Islet precursor cell (in vitro differentiated cells): ENCODE measurements at regions not wholly inside any gene's neighbourhood (a gene's known extent, or its start where the extent isn't known, plus 50 kb on each side); places are given as distances from the start of the nearest gene placed in this dataset.
A peak's percentile ranks its signal among the peaks of the same experiment; 100 is the strongest.
"Not testable (repeated sequence)": the region's sequence is repeated elsewhere in the genome, so short reads cannot be mapped to it uniquely, and the experiment has no call there.

ENCODE experiments used
- DNase-seq: peaks from one replicate; pipeline ENCODE4 v3.0.0-alpha.2; 2018

DNA sequence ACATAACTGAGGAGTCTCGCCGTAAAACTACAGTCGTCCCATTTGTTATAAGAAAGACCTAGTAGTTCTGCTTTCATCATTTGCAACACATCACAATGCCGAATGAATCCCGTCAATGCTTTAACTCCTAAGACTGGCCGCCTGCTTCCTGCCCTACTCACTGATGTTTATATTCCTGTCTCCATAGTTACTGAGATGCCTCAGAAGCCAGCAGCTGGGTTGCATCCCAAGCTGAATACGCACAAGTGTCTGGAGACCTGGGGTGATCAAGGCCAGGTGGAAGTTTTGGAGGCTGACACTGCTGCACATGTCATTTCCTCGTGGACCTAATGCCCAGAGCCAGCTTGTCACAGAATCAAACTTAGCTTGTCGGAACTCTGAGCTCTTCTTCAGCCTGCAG is 95.2 kb upstream of the UBE2E1 start:
- peak; percentile 82 for DNase-seq

DNA sequence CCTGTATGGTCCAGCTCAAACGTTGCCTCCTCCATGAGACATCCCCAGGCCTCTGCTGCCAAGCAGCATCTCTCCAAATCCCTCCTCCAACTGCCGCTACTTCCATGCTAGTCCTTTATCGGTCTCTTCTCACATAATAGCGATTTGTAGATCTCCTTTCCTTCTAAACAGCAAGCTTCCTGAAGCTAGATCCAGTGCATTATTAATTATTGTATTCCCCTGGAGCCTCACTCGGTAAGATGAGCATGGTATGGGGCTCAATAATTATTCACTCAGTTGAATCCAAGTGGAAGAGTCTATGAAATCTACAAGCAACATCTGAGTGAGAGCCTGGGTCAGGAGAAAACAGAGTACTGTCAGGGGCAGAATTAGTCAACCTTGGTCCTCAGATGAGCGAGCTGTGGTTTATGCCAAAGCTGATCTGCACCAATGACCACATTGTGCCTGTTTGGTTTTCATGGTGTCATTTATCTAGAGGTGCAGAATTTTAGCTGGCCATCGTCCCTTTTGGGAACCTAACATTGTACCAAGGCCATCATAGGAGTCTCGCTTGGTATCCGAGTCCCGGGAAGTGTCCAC is 93.8 kb upstream of the UBE2E1 start:
- no peak for DNase-seq

DNA sequence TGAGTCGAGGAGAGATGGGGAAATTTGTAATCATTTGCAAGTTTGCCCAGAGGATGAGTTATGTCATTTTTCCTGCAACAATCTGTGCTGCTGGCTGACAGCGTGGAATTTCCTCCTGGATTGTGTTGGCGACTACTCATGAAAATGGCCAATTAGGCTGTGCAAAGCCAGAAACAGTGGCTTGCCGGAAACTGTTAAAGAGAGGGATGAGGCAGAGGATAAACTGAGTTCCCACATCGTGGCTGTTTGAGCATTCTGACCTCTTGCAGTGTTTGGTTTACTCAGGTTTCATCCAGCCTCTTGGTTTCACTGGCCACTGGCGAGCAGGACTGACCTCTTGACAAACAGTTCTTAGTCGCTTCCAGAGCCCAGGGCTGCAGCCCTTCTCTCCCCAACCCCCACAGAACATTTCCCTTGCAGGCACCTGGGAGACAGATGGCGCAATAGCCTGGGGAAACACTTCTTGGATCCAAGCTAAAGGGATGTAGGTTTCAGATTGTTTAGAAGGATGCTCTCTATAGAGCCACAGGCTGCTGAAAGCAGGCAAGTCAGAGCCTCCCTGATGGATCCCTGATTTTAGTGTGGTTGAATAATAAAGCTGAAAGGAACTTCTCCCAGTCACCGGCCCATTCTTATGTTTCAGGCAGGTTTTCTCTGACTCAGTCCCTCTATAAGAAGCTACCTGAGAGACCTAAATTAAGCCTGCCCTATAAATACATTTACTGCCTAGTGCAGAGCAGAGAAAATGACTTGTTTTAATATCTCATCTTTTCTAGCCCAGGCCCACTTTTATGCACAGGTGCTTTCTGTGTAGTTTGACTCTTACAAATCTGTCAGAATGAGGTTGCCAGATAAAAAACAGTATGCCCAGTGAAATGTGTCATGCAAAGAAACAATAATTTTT is 92.8 kb upstream of the UBE2E1 start:
- DNase-seq: peak; percentile 91

DNA sequence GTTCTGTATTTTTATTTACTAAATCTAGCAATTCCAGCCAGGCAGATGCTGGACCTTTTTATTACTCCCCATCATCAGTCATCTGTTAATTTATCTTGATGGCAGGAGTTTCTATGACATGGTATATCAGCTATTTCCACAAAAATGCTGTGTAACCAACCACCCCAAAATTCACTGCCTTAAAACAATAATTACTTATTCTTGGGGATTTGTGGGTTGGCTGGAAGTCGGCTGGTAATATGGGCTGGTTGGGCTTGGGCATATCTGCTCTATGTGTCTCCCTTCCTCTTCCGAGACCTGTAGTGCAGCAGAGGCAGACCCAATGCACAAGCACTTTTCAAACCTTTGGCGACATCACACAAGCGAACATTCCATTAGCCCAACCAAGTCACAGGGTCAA is 92.1 kb upstream of the UBE2E1 start:
- no peak for DNase-seq

DNA sequence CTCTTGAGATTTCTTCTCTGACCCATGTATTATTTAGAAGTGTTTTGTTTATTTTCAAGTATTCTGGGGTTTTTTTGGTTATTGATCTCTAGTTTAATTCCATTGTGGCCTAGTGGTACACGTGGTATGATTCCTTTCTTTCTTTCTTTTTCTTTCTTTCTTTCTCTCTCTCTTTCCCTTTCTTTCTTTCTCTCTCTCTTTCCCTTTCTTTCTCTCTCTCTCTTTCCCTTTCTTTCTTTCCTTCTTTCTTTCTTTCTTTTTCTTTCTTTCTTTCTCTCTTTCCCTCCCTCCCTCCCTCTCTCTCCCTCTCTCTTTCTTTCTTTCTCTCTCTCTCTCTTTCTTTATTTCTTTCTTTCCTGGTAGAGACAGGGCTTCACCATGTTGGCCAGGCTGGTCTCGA is 85.7 kb upstream of the UBE2E1 start:
- no peak for DNase-seq

DNA sequence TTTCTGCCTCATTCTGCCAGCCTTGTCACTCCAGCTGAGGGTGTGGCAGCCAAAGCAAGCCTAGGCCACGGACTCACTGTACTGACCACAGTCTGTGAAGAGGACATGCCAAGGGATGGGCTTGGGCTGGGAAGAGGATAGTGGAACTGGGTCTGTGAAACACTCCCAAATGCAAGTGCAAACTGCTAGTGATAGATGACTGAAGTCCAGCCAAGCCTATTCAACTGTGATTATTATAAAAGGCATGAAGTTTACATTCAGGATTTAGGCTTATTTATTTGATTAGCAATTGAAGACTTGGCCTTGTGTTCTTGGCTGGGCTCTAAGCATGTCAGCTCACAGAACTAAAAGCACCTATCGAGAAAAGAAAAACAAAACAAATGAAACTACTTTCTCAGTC is 84.9 kb upstream of the UBE2E1 start:
- no peak for DNase-seq

DNA sequence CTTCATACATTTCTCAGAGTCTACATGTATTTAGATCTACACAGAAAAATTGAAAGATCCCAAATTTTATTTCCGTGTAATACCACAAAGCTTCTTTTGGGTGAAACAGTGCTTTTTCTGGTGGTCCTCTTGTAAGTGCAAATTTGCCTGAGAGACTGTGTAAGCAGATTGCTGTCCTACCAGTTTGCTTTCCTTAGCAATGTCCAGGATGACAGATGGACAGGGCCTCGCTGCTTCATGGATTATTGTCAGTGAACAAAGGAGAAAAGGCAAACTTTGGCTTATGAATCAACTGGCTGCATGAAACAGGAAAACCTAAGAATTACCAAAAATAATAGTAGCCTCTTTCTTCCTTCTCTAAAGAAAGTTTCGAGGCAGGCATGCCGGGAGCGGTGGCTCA is 82.6 kb upstream of the UBE2E1 start:
- no peak for DNase-seq

DNA sequence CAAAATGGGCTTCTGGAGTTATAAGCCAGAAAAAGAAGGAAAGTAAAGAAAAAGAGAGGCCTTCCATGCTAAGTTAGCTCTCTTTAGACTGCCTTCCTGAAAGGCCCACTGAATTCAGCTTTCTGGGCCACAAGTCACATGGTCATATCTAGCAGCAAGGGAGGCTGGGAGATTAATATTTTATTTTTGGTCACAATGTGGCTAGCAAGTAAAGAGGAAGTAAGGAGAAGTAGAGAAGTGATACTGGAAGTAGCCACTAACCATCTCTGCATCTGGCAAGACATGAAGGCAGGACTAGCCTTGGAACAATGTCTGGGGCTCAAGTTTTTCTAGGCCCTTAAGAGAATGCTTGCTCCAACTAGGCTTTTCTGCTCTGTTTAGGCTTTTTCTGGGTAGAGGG is 81.8 kb upstream of the UBE2E1 start:
- DNase-seq: no peak

DNA sequence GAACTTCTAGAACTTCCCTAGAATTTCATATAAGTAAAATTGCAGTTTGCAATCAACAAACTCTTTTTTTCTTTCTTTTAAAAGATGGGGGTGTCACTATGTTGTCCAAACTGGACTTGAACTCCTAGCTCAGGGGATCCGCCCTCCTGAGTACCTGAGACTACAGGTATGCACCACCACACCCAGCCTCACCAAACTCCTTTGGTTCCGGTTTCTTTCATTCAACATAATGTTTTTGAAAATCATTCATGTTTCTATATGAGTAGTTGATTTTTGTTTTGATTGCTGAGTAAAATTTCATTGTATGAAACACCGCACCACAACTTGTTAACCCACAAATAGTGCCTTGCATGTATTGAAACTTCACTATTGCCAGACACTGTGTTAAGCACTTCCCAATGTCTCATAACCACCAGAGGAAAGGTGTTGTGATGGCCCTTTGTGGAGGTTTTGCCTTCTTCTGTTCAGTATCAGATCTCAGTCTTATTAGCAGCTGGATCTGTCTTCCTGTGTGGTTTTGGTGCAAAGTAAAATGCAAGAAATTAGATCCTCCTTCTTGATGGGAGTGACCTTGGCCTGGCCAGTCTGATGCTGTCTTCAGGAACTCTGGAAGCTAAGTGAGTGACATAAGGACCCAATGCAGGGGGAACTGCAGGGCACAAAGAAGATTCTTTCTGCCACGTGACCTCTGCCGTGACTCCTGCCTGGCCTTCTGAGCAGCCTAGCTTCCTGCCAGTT is 78.8 kb upstream of the UBE2E1 start:
- DNase-seq: no peak

DNA sequence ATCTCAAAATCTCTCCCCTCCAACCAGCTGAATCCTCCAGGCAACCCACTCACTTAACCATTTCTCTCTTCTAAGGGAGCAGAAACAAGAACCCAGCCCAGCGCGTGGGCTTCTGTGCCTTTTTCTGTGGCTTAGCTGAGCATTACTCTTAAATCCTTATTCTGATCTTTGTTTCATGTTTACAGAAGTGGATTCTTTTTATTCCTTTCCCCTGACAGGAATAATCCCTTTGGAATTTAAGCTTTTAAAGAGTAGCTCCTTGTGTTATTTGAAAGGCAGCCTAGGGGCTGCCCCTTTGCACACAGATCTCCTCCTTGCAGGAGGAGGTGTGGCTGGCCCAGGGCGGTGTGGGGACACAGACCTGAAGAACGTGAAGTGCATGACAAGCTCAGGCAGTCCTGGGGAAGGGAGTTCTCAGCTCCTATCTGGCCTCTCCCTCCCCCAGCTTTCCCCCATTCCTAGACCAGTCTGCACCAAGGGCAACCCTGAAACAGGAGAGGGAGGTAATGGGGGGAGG is 77.1 kb upstream of the UBE2E1 start:
- peak; percentile 78 for DNase-seq

DNA sequence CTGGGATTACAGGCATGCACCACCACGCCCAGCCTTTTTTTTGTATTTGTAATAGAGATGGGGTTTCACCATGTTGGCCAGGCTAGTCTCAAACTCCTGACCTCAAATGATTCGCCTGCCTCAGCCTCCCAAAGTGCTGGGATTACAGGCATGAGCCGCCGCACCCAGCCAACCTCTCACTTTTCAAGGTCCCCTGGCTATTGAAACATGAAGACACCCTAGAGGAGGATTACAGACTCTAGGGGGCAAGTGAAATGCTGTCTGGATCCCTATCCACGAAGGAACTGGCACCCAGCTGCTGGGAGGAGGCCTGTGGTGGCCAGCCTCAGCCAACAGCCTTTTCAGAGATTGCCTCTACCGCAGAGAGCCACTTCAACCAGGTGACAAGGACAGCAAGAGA is 76.4 kb upstream of the UBE2E1 start:
- not testable (repeated sequence) for DNase-seq

DNA sequence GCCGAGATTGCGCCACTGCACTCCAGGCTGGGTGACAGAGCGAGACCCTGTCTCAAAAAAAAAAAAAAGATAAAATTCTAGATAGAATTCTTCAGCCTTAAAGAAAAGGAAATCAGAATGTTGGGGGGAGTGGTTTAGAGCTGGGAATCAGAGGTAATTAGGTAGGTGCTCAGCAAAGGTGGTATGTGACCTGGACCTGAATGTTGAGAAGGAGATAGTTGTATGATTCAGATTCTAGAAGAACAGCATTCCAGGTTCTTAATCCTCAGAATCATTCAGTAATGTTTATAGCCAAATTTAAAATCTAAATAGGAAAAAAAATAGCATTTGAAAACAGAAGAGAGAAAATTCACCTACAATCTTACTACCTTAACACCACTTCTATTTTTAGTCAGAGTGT is 71.3 kb upstream of the UBE2E1 start:
- DNase-seq: no peak

DNA sequence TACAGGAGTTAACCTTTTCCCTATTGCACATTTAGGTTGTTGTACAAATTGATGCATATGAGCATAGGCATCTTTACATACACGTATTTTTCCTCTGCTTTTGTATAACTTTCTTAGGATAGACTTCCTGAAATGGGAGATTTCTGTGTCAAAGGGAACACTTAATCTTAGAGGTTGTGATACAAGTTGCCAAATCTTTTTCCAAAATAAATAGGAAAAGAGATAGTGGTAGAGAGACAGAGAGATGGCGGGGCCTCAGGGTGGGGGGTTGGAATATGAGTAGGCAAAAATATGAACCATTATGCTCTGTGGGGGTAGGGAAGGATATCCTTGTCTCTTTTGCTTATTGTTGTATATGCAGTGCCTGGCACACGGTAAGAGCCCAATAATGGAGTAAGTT is 70.7 kb upstream of the UBE2E1 start:
- no peak for DNase-seq

DNA sequence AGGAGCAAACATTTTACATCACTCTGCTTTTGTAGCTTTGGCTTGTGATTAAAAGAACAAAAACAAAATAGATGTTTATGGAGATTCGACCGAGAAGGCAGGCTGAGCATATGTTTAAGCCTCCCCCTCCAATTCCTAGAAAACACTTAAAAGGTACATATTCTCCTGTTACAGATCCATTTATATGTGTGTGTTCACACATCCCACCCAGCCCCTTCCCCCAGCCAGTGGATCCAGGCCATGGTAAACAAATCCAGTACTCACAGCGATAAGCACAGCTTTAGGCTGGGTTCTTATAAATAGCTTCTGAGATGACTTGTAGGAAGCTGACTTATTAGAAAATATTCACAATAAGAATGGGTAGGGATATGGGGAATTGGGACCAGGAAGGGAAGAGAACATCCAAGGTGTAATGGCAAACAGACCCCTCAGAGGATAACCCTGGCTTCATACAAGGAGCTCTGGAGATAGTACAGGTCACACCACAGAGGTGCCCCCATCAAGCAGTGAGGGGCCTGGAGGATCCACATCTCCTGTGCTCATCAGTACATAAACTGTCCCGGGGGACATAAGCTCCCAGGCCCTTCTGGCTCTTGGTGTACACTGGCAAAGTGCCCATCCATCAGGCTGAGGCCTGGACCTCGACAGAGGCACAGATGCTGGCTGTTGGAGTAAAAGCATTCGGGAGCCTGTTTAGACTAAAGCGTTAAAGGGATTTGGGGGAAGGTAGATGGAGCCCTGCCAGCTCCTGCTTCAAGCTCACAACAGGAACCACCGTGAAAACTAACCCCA is 70.0 kb upstream of the UBE2E1 start:
- DNase-seq: no peak

DNA sequence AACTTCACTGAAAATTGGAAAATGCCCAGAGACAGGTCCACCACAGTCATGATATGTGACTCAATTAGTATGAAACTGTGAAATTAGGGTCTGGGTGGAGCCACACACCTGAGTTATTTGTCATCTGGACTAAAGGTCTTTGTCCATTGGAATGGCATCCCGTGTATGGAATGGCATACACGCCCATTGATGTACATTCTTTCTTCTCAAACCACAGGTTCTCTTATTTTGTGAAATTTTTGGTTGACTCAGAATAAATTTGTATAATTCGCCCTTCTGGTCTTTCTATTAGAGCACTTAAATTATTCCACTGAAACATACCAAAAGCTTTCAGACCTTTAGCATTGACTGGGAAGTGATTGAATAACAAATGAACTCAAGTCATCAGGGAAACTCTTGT is 66.8 kb upstream of the UBE2E1 start:
- DNase-seq: no peak

DNA sequence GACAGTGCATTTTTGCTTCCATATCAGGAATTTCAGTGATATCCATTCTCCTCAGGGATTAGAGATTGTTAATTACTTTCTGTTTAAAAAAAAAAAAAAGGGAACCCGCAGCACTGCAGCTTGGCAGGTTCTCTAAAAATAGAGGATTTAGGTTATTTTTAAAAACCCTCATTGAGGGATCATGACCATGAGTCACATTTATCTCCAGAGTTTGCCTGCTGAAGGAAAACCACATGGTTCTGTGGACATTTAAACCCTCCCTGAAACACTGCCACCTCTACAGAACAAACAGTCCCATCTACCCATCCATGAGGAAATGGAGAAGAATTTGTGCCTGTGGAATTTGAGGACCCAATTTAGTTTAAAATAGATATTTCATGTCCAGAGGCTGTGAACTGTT is 66.2 kb upstream of the UBE2E1 start:
- DNase-seq: peak; percentile 58

DNA sequence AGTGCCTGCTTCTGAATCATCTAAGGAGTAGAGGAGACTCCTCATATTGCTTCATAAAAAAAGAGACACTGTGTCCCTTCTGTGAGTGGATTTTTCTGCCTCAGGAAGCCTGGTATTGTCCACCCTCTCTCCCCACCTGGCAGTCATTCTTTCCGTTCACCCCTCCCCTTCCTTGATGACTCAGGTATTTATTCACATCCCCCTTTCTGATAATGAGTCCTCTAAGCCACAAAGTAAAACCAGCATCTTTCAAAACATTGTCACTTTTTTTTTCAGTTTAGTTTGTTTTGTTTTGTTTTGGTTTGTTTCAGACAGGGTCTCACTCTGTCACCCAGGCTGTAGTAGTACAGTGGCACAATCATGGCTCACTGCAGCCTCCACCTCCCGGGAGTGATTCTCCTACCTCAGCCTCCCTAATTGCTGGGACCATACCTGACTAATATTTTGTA is 65.2 kb upstream of the UBE2E1 start:
- no peak for DNase-seq

DNA sequence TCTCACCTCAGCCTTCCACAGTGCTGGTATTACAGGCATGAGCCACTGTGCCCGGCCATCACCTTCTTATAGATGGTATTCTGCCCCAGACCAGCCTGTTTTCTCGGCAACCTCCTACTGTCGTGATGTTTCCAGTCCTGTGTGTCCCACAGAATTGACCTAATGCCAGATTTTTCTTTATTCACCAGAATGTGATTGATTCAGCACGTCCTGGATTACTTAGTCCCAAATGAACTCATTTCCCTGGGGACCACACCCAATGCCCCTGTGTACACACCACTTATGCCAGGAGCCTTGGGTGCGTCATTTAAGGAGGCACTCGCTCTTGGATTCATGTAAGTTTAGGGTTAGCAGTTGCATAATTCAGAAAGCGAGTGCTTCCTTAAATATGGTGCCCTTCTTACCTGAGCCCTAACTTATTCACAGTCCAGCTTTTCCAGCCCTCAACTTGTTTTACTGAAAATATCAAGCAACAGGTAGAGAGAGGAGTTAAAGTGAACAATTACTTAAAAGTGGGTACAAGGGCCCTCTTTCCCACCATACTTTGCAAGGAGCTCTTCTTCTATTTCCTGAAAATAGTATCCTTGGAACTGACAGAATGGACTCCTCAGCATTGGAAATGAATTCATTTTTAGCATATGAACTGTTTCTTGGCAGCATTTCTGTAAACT is 64.6 kb upstream of the UBE2E1 start:
- no peak for DNase-seq

DNA sequence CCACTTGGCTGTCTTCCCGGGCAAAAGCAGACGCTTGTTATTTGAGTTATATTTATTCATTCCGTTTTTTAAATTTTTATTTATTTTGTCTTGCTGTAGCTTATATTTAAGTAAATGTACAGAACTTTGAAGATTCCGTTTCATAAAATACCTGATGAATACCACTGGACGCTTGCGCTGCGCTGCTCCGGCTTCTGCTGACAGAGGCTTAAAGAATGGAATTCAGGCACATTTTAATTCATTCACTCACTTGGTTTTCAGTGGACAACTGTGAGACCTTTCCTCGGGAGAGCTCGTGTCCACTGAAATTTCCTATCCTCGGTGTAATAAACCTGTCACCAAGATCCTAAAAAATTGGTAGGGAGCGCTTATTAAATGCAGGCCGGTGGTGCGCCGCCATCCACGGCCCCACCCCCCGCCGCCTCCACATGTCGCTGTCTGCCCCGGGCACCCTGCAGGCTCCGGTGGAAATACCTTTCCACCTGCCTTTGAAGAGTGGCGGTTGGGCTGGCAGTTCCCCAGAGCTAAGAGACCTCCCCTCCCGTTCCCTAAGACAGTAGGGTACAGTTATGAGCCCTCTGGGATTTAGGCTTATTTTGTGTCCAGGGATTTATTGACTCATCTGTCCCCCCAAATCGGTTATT is 62.5 kb upstream of the UBE2E1 start:
- peak; percentile 76 for DNase-seq

DNA sequence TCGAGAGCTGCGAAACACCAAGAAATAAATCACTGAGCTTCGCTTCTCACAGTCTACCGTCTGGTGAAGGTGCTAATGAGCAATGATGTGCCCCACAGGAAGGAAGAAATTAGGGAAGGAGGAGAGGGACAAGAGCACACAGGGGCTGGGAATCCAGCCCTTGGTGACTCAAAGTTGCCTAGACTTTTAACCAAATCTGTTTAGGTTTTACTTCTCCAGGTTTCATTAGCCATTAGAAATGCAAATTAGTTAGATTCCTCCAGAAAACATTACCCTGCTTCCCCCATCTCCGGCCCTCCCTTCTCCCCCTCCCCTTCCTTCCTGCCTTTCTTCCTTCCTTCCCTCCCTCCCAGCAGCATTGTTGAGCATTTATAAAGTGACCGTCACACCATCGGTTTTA is 59.3 kb upstream of the UBE2E1 start:
- DNase-seq: no peak

DNA sequence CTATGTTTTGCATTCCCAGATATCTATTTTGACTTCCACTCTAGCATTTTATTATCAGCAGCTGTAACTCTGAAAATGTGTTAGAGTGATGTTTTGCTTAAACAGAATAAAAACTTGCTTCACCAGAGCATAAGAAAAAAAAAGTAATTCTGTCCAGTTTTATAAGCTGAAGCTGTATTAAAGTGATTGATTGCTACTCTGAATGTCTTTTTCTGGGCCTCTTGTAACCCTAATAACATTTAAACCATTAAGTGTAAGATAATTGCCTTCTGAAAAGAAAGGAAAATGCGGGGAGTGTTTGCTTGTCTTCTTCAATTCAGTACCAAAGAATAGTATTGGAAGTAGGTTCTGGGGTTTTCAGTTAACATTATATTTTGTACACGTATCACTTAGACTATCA is 57.9 kb upstream of the UBE2E1 start:
- DNase-seq: no peak
